Thyroid gland (tissue), 4 donors: ENCODE measurements at regions not wholly inside any gene's neighbourhood (a gene's known extent, or its start where the extent isn't known, plus 50 kb on each side); places are given as distances from the start of the nearest gene placed in this dataset.

Experiments used
- POLR2A ChIP-seq, 2 donors: fragments of 450-650 bp; IDR thresholded peaks; one replicate each; pipeline ENCODE4 v1.6.1; 2017; ENCODE audit warnings: antibody characterized with exemption in 2 of 2, mild to moderate bottlenecking in 2 of 2, moderate library complexity in 1 of 2
- TF ChIP-seq, protein P1 (sequence below), 6 experiments: fragments of 200-600 bp in 3 of 6; fragments of 450-650 bp in 3 of 6; sonication (generic) in 3 of 6; IDR thresholded peaks; one replicate each; pipeline ENCODE4 v1.5.1; 2016 to 2019; ENCODE audit warnings: antibody characterized with exemption in 6 of 6, mild to moderate bottlenecking in 2 of 6, inconsistent platforms in 1 of 6, moderate library complexity in 1 of 6

DNA sequence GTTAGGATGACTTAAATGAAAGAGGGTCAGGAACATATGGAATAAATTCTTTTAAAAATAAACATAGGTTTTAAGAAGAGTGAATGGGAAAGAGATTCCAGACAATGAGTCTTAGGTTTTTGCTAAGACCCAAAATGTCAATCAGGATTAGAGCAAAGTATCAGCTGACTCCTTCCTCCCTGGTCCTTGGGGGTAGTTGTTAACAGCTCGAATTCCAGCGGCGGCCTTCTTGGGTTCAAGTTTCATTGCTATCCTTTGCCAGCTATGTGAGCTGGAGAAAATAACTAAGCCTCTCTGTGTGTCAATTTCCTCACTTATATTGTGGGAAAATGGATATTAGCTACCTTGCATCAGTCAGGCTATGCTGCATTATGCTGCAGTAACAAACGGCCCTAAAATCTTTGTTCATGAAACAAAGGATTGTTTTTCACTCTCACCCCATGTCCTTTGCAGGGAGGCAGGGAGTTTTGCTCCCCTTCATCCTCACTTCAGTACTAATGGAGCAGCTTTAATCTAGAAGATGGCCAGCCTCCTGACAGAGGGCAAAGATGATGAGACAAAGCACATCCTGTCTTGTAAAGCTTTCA is 83.8 kb upstream of the RFLNA start:
- TF ChIP-seq, protein P1, sequence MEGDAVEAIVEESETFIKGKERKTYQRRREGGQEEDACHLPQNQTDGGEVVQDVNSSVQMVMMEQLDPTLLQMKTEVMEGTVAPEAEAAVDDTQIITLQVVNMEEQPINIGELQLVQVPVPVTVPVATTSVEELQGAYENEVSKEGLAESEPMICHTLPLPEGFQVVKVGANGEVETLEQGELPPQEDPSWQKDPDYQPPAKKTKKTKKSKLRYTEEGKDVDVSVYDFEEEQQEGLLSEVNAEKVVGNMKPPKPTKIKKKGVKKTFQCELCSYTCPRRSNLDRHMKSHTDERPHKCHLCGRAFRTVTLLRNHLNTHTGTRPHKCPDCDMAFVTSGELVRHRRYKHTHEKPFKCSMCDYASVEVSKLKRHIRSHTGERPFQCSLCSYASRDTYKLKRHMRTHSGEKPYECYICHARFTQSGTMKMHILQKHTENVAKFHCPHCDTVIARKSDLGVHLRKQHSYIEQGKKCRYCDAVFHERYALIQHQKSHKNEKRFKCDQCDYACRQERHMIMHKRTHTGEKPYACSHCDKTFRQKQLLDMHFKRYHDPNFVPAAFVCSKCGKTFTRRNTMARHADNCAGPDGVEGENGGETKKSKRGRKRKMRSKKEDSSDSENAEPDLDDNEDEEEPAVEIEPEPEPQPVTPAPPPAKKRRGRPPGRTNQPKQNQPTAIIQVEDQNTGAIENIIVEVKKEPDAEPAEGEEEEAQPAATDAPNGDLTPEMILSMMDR (IDR thresholded peaks at IDR 0.05): no peak
- TF ChIP-seq POLR2A (IDR thresholded peaks at IDR 0.05): no peak
